ENCODE measurements at regions not wholly inside any gene's neighbourhood (a gene's known extent, or its start where the extent isn't known, plus 50 kb on each side); places are given as distances from the start of the nearest gene placed in this dataset.

DNA sequence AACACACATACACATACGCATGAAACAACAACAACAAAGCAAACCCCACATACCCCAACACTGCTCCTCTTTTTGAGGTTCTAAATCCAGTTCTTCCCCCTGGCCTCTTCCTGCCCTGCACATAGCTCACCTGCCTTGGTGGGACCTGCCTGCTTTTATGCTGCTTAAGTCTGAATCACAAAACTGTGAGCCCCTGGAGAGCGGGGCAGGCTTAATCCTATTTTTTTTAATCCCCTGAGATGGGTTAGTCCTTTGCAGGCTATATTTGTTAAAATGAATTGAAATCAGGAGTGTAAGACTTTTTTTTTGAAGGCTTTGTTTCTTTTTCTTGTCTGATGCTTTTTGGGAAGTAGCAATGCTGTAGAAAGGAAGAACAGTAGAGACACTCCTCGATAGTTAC is 84.6 kb upstream of the MAX start:
- no peak for DNase-seq

DNA sequence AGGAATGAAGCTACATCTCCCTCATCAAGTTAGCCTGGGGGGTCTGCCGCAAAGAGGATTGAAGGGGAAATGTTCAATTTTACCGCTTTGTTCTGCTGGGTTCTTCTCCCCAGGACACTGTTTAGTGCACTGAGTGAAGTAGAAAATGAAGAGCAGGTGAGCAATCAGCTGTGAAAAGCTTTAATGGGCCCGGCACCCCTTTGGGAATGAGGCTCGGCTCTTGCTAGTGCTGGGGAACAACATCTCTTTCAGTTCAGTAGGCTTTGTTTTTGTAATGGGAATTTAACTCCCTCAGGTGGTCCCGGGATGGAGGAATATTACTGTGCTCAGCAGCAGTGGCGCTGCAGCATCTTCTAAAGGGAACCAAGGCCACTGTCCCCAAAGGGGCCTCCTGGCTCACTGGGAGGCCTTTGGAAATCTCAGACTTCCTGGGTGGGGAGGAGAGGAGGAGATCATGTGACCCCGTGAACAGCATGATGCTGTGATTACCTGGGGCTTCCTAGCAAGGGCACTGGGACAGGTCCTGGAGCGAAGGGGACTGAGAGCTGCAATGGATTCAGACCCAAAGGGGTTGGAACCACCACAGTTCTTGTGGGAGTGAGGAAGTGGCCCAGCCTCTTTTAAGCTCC is 85.2 kb upstream of the MAX start:
- no peak for DNase-seq

DNA sequence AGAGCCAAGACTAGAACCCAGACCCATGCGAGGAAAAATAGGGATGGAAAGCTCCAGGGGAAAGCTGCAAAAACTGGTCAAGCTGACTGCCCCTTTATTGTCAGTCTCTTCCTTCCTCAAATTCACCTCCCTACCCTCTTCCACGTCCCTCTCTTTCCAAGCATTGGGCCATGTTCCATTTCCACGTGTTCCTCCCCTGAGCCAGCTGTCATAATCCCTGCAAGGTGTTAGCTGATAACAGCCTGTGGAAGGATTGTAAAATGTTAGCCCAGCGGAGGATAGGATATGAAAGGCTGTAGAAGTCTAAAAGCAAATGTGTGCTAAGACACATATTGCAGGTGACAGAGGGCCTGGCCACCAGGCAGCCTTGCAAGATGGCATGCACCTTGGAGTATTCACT is 88.0 kb upstream of the MAX start:
- DNase-seq = no peak

DNA sequence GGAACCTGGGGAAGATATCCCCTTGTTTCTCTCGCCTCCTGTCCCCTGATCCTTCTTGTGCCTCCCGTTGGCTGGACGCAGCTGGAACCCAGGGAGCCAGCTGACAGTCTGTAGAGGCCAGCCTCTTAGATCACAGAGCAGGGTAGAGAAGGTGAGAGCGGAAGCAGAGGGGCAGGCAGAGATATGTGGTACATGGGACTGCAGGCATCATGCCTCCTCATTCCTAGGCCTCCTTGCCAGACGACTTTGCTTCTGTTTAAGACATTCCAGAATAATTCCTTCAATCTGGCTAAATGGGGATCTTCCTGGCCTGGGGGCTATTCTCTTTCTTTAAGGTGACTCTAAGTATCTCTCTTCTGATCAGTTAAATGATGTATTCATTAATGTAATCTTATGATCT is 89.4 kb upstream of the MAX start:
- no peak for DNase-seq

DNA sequence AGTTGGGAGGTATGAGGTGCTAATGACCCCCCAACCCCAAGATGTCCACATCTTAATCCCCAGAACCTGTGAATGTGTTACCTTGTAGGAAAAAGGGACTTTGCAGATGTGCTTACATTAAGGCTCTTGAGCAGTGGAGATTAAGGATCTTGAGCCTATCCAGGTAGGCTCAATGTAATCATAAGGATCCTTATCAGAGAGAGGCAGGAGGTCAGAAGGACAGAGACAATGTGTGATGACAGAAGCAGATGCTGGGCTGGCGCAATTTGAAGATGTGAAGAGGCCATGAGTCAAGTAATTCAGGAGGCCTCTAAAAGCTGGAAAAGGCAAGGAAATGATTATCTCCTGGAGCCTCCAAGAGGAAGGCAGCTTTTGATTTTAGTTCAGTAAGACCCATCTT is 90.4 kb upstream of the MAX start:
- DNase-seq = no peak

DNA sequence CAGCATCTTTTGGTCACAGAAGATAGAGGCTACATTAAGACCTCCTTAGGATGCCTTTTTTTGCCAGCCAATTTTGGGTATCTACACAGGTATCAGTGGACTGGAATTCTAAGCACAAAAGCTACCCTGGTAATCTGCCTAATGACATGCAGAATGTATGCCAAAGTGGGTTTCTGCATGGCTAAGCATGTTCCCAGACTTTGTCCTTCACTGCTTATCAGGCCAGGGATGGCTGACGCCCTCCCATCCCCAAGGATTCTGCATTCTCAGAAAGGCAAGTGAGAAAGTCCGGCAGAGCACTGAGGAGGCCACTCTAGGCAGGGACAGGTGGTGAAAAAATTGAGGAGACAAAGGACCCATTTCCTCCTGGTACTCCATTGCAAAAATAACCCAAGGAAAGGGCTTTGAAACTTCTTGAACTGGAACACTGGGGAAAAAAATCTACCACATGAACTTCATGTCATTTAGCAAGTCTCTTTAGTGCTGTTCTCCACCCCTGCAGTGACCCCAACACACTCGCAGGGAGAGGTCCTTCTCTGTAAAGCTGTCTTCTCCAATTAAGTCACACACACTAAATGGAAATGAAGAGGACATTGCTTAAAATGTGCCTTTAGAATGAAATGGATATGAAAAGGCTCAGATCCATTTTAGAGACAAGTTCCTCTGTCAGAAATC is 91.7 kb upstream of the MAX start:
- DNase-seq = no peak

DNA sequence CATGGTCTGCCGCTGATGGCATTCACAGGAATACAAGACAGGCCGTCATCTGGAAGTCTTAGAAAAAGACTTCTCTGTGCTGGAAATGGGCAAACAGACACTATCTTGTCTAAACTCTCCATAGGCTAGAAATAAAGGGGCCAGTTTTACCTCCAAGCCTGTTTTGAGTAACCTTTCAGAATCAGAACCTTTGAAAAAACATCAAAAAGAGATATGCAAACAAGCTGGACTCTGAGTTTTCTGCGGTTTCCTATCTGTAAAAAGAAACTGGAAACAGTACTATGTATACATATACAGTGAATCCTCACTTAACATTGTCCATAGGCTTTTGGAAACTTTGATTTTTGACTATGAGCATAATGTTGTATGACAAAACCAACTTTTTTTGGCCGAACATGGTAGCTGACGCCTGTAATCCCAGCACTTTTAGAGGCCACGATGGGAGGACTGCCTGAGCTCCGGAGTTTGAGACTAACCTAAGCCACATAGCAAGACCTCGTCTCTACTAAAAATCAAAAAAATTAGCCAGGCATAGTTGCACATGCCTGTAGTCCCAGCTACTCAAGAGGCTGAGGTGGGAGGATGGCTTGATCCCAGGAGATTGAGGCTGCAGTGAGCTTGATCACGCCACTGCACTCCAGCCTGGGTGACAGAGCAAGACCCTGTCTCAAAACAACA is 92.9 kb upstream of the MAX start:
- no peak for DNase-seq

DNA sequence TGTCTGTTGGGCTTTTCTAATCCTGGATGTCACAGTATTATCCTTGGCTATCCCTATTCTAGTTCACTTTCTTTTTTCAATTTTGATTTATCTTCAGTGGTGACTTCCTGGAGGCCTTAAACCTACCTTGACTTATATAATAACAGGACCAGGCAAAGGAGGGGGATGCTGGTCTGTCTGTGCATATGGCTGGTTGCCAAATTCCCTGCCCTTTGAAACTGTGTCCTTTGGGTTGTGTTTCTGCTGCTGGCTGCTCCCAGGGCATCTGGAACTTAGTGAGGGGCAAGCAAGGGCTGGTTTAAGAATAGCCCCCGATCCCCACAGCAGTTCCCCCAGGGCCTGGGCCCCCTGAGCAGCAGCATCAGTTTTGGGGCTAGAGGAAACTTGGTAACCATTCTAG is 96.0 kb upstream of the MAX start:
- no peak for DNase-seq

DNA sequence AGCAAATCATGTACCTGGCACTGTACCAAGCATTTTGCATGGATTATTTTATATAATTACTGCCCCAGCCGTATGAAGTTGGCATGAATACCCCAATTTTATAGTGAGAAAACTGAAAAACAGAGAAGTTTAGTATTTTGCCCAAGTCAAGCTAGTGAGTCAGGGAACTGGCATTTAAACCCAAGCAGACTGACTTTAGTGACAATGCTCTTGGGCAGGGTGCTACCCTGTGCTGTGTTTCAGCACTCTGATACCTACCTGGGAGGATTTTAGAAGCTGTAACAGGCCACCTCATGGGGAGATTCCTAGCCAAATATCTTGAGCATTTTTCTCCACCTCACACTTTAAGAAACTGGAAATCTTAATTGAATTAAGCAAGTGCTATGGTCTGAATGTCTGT is 98.1 kb upstream of the MAX start:
- DNase-seq = no peak

DNA sequence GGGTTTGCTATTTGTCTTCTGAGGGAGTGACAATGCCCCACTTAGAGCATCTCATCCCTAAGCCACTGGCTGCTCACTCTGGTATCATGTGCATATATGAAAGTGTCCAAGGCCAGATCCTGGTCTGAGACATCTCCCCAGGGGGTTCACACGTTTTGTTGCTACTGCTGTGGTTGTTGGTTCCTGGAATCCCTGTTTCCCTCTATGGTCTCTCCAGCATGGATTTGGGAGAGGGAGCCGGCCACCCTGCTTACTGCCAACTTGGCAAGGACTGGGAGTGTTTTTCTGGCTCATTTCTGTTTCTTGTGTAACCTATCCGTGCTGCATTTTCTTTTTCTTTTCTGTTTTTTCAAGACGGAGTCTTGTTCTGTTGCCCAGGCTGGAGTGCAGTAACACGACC is 101.3 kb upstream of the MAX start:
- DNase-seq = no peak

DNA sequence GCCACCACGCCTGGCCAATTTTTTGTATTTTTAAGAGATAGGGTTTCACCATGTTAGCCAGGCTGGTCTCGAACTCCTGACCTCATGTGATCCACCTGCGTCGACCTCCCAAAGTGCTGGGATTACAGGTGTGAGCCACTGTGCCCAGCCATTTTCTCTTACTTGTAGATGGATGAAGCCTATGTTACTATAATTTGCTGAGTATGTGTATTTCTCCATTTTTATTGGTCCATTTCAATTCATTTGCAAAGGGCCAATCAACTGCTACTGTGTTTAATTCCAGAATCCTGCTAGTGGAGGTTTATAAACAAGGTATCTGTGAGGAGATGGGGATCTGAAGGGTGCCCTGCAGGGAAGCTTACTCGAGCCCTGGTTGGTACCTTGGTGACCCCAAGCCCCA is 101.7 kb upstream of the MAX start:
- DNase-seq = no peak

DNA sequence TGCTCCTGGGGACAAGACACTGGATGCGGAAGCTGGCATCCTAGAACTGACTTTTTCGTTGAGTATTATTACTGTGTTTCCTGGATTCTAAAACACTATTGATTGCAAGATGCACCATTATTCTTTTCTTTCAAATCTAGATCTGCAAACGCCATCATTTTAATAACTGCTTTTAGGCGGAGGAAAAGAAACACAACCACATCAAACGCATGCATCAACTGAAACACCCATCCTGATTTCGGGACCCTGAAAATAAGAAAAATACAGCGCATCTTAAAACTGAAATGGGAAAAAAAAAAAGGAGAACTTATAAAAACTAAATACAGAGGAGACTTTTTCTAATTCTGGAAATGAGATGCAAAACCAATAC is 103.7 kb upstream of the MAX start:
- DNase-seq = no peak

DNA sequence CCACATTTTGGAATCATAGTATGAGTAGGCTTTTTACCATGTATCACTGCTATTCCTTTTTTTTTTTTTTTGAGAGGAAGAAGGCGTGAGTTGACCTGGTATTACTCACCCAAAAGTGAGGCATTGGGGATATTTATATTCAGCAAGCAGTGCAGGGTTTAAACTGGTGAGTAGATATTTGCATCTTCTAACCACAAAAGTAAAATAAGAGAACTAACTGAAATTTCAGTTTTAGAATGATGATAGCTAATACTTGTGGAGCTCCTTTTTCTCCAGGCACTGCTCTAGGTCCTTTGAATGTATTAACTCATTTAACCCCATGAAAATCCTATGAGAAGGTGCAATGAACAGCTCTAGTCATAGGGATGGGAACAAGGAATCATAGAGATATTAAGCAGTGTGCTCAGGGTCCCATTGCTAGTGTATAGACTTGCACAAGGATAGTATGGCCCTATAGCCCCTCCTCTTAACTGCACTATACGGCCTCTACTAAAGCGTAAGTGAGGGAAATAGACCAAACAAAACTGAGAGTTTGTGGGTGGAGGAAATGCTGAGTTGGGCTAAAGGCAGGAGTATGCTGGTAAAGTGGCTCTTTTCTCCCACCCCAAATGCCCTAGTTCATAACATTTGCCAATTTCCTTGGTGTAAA is 104.3 kb upstream of the MAX start:
- peak; percentile 96 for DNase-seq

DNA sequence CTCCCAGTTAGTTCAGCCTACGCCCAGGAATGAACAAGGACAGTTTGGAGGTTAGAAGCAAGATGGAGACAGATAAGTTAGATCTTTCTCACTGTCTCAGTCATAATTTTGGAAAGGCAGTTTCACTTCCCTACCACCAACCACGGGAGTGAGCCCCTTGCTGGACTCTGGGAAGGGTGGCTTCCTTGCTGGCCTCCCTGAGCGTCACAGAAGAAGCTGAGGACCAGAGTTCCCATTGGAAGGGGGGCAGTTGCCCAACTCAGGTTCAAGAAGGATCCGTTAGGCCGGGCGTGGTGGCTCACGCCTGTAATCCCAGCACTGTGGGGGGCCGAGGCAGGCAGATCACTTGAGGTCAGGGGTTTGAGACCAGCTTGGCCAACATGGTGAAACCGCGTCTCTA is 106.2 kb upstream of the MAX start:
- peak; percentile 83 for DNase-seq

DNA sequence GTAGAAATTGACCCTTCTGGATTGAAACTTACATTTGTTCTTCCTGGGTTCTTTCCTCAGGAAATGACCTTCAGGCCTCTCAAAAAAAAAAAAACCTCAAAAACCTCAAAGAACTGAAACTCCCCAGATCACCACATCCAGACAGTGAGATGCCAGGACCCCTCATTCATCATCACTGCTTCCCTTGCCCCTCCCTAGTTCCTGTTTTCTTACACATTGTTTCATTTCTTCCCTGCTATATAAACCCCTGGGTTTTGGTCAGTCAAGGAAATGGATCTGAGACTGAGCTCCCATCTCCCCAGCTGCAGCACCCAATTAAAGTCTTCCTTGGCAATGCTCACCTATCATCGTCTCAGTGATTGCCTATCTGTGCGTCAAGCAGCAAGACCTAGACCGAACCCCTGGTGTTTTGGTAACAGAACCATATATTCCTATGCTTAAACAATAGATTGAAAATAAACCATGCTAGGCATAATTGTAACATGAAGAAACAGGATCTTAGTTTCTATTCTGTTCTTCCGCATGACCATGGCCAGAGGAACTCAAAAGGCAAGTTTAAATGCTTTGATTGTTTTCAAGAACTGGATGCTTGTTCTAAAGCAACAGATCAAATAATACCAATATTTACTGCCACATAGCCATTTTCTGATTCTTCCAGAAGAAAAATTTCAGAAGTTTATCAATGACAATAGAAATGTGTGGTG is 108.0 kb upstream of the MAX start:
- DNase-seq = peak; percentile 95

DNA sequence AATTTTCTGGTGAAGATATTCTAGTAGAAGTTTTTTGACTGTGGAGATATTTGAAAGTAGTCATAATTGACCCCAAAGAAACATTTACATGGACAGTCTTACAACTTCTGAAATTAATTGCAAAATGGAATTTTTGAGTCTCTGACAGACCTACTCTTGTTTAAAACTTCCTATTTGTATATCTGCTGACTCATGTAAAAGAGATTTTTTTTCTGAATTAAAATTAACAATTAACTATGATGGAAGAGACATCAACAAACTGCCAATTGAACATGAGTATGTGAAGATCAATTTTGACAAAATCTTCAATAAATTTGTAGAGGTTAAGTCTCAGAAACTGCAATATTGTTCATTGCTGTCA is 108.5 kb upstream of the MAX start:
- peak; percentile 61 for DNase-seq

DNA sequence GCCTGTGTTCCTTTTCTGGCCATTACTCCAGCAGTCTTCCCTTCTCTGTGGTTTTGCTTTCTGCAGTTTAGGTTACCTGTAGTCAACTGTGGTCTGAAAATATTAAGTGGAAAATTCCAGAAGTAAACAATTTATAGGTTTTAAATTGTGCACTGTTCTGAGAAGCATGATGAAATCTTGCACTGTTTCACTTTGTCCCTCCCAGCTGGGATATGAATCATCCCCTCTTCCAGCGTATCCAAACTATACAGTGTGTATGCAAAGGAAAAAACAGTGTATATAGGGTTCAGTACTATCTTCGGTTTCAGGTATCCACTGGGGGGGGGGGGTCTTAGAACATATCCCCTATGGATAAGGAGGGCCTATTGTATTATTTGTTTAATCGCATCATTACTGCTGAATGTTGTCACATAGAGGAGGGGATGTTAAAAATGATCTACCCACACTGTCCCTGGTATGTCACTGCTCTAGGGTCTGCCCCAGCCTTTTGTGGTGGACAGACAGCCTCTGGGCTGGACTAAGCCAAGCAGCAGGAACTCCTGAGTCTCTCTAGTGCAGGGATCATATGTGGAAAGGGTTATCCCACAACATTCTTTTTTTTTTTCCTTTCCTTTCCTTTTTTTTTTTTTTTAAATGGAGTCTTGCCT is 109.1 kb upstream of the MAX start:
- peak; percentile 74 for DNase-seq

DNA sequence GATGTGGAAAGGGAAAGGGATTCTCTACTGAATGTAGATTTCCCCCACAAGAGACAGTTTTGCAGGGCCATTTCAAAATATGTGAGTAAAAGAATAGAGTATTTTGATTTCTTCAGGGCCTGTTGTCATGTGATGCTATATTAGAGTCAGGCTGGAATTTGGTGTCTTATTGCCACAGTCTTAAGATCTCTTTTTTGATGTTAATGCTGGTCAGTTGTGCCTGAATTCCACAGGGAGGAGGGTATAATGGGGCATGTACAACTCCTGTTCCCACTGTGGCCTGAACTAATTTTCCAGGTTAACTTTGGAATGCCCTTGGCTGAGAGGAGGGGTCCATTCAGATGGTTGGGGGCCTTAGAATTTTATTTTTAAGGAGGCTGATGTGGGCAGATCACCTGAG is 111.0 kb upstream of the MAX start:
- no peak for DNase-seq

DNA sequence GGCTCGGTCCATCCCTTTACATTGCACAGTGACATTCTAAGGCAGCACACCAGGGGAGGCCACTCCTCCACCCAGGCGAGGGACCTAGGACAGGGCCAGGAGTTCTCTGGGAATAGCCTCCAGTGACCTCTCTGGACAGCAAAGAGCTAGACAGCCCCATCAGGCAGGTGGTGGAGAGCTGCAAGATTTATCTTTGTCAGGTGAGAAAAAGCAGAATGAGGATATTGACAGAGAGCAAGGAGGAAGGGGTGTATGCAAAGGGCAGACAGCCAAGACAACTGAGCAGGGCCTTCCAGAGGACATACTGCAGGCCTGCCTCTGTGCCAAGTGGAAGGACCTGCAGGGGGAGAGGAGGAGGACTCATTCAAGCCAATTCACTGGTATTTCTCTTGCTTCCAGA is 112.4 kb upstream of the MAX start:
- DNase-seq = no peak

DNA sequence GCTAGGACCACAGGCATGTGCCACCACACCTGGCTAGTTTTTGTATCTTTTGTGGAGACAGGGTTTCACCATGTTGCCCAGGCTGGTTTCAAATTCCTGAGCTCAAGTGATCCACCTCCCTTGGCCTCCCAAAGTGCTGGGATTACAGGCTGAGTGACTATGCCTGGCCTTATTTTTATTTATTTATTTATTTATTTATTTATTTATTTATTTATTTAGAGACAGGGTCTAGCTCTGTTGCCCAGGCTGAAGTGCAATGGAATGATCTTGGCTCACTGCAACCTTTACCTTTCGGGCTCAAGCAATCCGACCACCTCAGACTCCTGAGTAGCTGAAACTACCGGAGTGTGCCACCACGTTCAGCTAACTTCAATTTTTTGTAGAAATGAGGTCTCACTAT is 117.0 kb upstream of the MAX start:
- DNase-seq = no peak

DNA sequence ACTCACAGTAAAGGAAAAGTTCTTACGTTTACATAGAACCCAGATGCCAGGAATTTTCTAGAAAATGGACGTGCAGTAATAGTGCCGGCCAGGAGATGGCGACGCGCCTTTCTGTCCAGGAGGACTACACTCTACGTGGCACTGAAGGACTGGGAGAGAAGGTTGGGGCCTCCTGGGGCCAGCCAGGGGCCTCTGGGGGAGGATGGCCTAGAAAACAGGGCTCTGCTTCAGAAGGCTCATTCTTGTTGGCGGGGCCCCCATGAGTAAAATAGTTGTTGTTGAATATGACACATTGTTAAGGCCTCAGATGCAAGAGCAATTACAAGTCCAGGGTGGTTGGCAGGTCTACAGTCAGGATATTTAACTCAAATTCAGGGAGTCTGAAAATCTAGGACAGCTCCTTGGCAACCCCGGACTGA is 120.1 kb upstream of the MAX start:
- DNase-seq = peak; percentile 50

DNA sequence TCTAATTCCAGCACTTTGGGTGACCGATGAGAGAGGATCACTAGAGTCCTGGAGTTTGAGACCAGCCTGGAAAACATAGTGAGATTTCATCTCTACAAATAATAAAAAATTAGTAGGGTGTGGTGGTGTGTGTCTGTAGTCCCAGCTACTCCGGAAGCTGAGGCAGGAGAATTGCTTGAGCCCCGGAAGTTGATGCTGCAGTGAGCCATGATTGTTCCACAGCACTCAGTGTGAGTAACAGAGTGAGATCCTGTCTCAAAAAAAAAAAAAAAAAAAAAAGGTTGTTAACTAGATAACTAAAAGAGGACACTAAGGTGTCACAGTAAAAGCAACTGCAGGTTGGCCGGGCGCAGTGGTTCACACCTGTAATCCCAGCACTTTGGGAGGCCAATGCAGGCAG is 121.3 kb upstream of the MAX start:
- no peak for DNase-seq

DNA sequence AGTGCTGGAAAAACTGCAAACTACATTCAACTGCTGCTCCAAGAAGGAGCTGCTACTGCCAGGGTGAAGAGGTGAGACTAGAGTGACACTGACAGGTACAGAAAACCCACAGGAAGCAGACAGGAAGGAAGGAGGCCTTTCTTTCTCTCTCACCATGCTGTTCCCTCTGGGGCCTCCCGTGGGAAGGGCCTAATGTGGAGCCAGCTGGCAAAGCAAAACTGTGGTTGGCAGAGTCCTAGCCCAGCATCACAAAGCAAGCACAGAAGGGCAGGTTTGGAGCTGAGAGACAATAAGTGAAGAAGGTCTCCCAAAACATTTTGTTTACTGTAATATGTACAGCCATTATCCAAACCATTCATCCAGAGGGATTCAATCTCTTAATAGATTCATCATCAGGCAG is 122.5 kb upstream of the MAX start:
- DNase-seq = no peak

Data from inflammatory macrophage treated with lipopolysaccharide for 4 hours (primary cell).